HG02759 (cell line): ENCODE measurements at regions not wholly inside any gene's neighbourhood (a gene's known extent, or its start where the extent isn't known, plus 50 kb on each side); places are given as distances from the start of the nearest gene placed in this dataset.

ENCODE experiments used
- ATAC-seq: cut with Tn5 transposase; IDR thresholded peaks from one replicate; pipeline ENCODE4 v1.9.1; 2021; ENCODE audit warnings: mild to moderate bottlenecking, moderate library complexity; ENCODE audit not compliant: unreplicated experiment

- no peak for ATAC-seq
Measured at GRCh38 chr20:39152126-39152525, 190.0 kb downstream of the DHX35 start.

GRCh38 chr20:39150501-39150900 lies 188.4 kb downstream of the DHX35 start:
- ATAC-seq = no peak

GRCh38 chr20:39146394-39146793 lies 184.2 kb downstream of the DHX35 start:
- ATAC-seq = no peak

GRCh38 chr20:39145921-39146320 lies 183.8 kb downstream of the DHX35 start:
- no peak for ATAC-seq

GRCh38 chr20:39144757-39145156 lies 182.6 kb downstream of the DHX35 start:
- ATAC-seq = no peak

- no peak for ATAC-seq
Measured at GRCh38 chr20:39142407-39143096, 180.4 kb downstream of the DHX35 start.

- no peak for ATAC-seq
Measured at GRCh38 chr20:39137299-39137698, 175.2 kb downstream of the DHX35 start.

- no peak for ATAC-seq
Measured at GRCh38 chr20:39136798-39137197, 174.7 kb downstream of the DHX35 start.

- no peak for ATAC-seq
Measured at GRCh38 chr20:39135885-39136544, 173.9 kb downstream of the DHX35 start.

- no peak for ATAC-seq
Measured at GRCh38 chr20:39133201-39133600, 171.1 kb downstream of the DHX35 start.

- no peak for ATAC-seq
Measured at GRCh38 chr20:39132511-39132910, 170.4 kb downstream of the DHX35 start.

- no peak for ATAC-seq
Measured at GRCh38 chr20:39132093-39132492, 169.9 kb downstream of the DHX35 start.

- ATAC-seq = no peak
Measured at GRCh38 chr20:39130627-39131026, 168.5 kb downstream of the DHX35 start.

- no peak for ATAC-seq
Measured at GRCh38 chr20:39129523-39129922, 167.4 kb downstream of the DHX35 start.

- ATAC-seq = no peak
Measured at GRCh38 chr20:39124064-39124463, 161.9 kb downstream of the DHX35 start.

GRCh38 chr20:39123185-39123557 lies 161.0 kb downstream of the DHX35 start:
- no peak for ATAC-seq

- no peak for ATAC-seq
Measured at GRCh38 chr20:39117491-39117890, 155.3 kb downstream of the DHX35 start.

- no peak for ATAC-seq
Measured at GRCh38 chr20:39116020-39116419, 153.9 kb downstream of the DHX35 start.

- ATAC-seq = no peak
Measured at GRCh38 chr20:39112178-39112743, 150.1 kb downstream of the DHX35 start.

GRCh38 chr20:39111359-39112177 lies 149.4 kb downstream of the DHX35 start:
- ATAC-seq = no peak

GRCh38 chr20:39110819-39111136 lies 148.6 kb downstream of the DHX35 start:
- no peak for ATAC-seq
